Upper lobe of left lung (tissue), 4 donors: ENCODE measurements at regions not wholly inside any gene's neighbourhood (a gene's known extent, or its start where the extent isn't known, plus 50 kb on each side); places are given as distances from the start of the nearest gene placed in this dataset.
"Not testable (repeated sequence)": the region's sequence is repeated elsewhere in the genome, so short reads cannot be mapped to it uniquely, and the experiment has no call there.

Experiments used
- CTCF ChIP-seq, 6 experiments: fragments of 450-650 bp in 4 of 6; fragments of 200-600 bp in 2 of 6; sonication (generic) in 2 of 6; IDR thresholded peaks; one replicate each; pipeline ENCODE4 v1.5.1; 2016 to 2019; ENCODE audit warnings: antibody characterized with exemption in 6 of 6
- EP300 ChIP-seq, 4 donors: sonication (generic); formaldehyde crosslinking; IDR thresholded peaks; one replicate each; pipeline ENCODE4 v1.5.1; 2017; ENCODE audit warnings: antibody characterized with exemption in 4 of 4, control low read depth in 2 of 4
- POLR2A ChIP-seq, 4 donors: fragments of 450-650 bp; IDR thresholded peaks; one replicate each; pipeline ENCODE4 v1.5.1; 2016 to 2017; ENCODE audit warnings: antibody characterized with exemption in 4 of 4, mild to moderate bottlenecking in 2 of 4
- POLR2AphosphoS5 ChIP-seq, 2 donors: sonication (generic); formaldehyde crosslinking; IDR thresholded peaks; one replicate each; pipeline ENCODE4 v1.5.1; 2017; ENCODE audit warnings: antibody characterized with exemption in 2 of 2

GRCh38 chr4:130038540-130038939 lies 942.6 kb downstream of the C4orf33 start:
- TF ChIP-seq CTCF, POLR2A, POLR2AphosphoS5, EP300 (IDR thresholded peaks at IDR 0.05): not testable (repeated sequence)
